HEK293 (cell line): ENCODE measurements at regions not wholly inside any gene's neighbourhood (a gene's known extent, or its start where the extent isn't known, plus 50 kb on each side); places are given as distances from the start of the nearest gene placed in this dataset.

Experiments used
- TCF7L2 ChIP-seq: IDR thresholded peaks from 2 replicates; pipeline ENCODE4 v1.6.1; 2011; ENCODE audit warnings: low read depth, mild to moderate bottlenecking, inconsistent platforms, low read length, moderate library complexity, borderline replicate concordance
- ZNF121 ChIP-seq: fragments of 450-650 bp; formaldehyde crosslinking; IDR thresholded peaks from 2 replicates; pipeline ENCODE4 v1.5.1; 2016; ENCODE audit warnings: missing biosample characterization, missing genetic modification characterization
- ZNF138 ChIP-seq: fragments of 450-650 bp; formaldehyde crosslinking; IDR thresholded peaks from 2 replicates; pipeline ENCODE4 v1.5.1; 2016; ENCODE audit warnings: missing biosample characterization, missing genetic modification characterization, borderline replicate concordance
- ZNF140 ChIP-seq: fragments of 450-650 bp; formaldehyde crosslinking; IDR thresholded peaks from 2 replicates; pipeline ENCODE4 v1.5.1; 2016; ENCODE audit warnings: missing biosample characterization, missing genetic modification characterization
- ZNF146 ChIP-seq: fragments of 450-650 bp; formaldehyde crosslinking; IDR thresholded peaks from 2 replicates; pipeline ENCODE4 v1.5.1; 2016; ENCODE audit warnings: missing biosample characterization, missing genetic modification characterization
- ZNF335 ChIP-seq: fragments of 450-650 bp; formaldehyde crosslinking; conservative IDR thresholded peaks from 2 replicates; pipeline ENCODE4 v1.5.1; 2016; ENCODE audit warnings: missing biosample characterization, missing genetic modification characterization
- ZNF658 ChIP-seq: fragments of 450-650 bp; formaldehyde crosslinking; IDR thresholded peaks from 2 replicates; pipeline ENCODE4; 2016; ENCODE audit warnings: missing biosample characterization, missing genetic modification characterization
- ZNF791 ChIP-seq: fragments of 450-650 bp; formaldehyde crosslinking; IDR thresholded peaks from 2 replicates; pipeline ENCODE4 v1.5.1; 2016; ENCODE audit warnings: missing biosample characterization, missing genetic modification characterization
- TF ChIP-seq, protein P1 (sequence below): fragments of 450-650 bp; formaldehyde crosslinking; IDR thresholded peaks from 2 replicates; pipeline ENCODE4 v1.5.1; 2016; ENCODE audit warnings: missing biosample characterization, missing genetic modification characterization
- TF ChIP-seq, protein P2 (sequence below): fragments of 450-650 bp; formaldehyde crosslinking; IDR thresholded peaks from 2 replicates; pipeline ENCODE4 v1.5.1; 2016; ENCODE audit warnings: missing biosample characterization, missing genetic modification characterization

DNA sequence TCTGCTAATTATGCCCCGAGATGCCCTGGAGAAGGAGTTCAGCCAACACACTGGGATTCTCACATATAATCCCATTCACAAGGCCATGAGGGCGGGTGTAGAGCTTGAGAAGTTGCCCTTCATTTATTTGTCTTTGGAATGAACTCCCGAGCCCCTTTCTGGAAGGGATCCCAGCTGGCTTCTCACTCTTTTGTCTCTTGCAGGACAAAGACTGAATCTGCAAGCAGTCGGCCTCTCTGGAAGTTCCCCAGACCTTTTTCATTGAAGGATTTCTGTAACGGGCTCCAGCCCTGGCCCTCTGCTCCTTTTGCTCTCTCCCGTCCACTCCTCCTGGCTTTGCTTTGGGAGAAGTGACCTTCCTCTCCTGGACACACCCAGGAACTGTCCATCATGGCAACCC is 163.3 kb upstream of the SFSWAP start:
- TF ChIP-seq, protein P1, sequence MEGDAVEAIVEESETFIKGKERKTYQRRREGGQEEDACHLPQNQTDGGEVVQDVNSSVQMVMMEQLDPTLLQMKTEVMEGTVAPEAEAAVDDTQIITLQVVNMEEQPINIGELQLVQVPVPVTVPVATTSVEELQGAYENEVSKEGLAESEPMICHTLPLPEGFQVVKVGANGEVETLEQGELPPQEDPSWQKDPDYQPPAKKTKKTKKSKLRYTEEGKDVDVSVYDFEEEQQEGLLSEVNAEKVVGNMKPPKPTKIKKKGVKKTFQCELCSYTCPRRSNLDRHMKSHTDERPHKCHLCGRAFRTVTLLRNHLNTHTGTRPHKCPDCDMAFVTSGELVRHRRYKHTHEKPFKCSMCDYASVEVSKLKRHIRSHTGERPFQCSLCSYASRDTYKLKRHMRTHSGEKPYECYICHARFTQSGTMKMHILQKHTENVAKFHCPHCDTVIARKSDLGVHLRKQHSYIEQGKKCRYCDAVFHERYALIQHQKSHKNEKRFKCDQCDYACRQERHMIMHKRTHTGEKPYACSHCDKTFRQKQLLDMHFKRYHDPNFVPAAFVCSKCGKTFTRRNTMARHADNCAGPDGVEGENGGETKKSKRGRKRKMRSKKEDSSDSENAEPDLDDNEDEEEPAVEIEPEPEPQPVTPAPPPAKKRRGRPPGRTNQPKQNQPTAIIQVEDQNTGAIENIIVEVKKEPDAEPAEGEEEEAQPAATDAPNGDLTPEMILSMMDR (tag by site-specific recombination): no peak
- TF ChIP-seq ZNF791 (tag by site-specific recombination) (no peak), TCF7L2 (no peak), ZNF658 (tag by site-specific recombination) (no peak), ZNF121 (tag by site-specific recombination) (no peak), ZNF138 (tag by site-specific recombination) (no peak), ZNF335 (tag by site-specific recombination) (no peak), ZNF140 (tag by site-specific recombination) (no peak), ZNF146 (no peak)
- TF ChIP-seq, protein P2, sequence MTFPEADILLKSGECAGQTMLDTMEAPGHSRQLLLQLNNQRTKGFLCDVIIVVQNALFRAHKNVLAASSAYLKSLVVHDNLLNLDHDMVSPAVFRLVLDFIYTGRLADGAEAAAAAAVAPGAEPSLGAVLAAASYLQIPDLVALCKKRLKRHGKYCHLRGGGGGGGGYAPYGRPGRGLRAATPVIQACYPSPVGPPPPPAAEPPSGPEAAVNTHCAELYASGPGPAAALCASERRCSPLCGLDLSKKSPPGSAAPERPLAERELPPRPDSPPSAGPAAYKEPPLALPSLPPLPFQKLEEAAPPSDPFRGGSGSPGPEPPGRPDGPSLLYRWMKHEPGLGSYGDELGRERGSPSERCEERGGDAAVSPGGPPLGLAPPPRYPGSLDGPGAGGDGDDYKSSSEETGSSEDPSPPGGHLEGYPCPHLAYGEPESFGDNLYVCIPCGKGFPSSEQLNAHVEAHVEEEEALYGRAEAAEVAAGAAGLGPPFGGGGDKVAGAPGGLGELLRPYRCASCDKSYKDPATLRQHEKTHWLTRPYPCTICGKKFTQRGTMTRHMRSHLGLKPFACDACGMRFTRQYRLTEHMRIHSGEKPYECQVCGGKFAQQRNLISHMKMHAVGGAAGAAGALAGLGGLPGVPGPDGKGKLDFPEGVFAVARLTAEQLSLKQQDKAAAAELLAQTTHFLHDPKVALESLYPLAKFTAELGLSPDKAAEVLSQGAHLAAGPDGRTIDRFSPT (tag by site-specific recombination): no peak
